GM23338 (cell line): ENCODE measurements at regions not wholly inside any gene's neighbourhood (a gene's known extent, or its start where the extent isn't known, plus 50 kb on each side); places are given as distances from the start of the nearest gene placed in this dataset.

ENCODE experiments used
- ATAC-seq: fragments of 200-7000 bp; cut with Tn5 transposase; 3 replicates; pipeline ENCODE4 v1.9.1; 2020
- DNase-seq: peaks from one replicate; pipeline ENCODE4 v3.0.0-alpha.2; 2015; ENCODE audit warnings: low spot score
- H2AFZ ChIP-seq: fragments of 200-600 bp; sonication (generic); 2 replicates; pipeline ENCODE4 v1.8.0; 2016; ENCODE audit warnings: antibody characterized with exemption, mild to moderate bottlenecking, moderate library complexity
- H3F3A ChIP-seq: fragments of 200-600 bp; sonication (generic); replicated peaks from 2 replicates; pipeline ENCODE4 v1.8.0; 2017; ENCODE audit warnings: antibody characterized with exemption, mixed run types, low read depth
- H3K27ac ChIP-seq: fragments of 200-600 bp; sonication (generic); 2 replicates; pipeline ENCODE4 v1.6.1; 2016; ENCODE audit warnings: low read depth
- H3K27me3 ChIP-seq: fragments of 200-600 bp; sonication (generic); 2 replicates; pipeline ENCODE4 v1.8.0; 2016; ENCODE audit warnings: mild to moderate bottlenecking, mixed run types, moderate library complexity; ENCODE audit not compliant: insufficient read depth
- H3K36me3 ChIP-seq: fragments of 200-600 bp; sonication (generic); 2 replicates; pipeline ENCODE4 v1.8.0; 2016; ENCODE audit warnings: mild to moderate bottlenecking; ENCODE audit not compliant: insufficient read depth
- H3K4me1 ChIP-seq: fragments of 200-600 bp; sonication (generic); 2 replicates; pipeline ENCODE4 v1.8.0; 2016; ENCODE audit warnings: mild to moderate bottlenecking, moderate library complexity; ENCODE audit not compliant: insufficient read depth
- H3K4me2 ChIP-seq: fragments of 200-600 bp; sonication (generic); 2 replicates; pipeline ENCODE4 v1.7.1; 2017; ENCODE audit warnings: mixed run types
- H3K4me3 ChIP-seq: fragments of 200-600 bp; sonication (generic); 2 replicates; pipeline ENCODE4 v1.6.1; 2016; ENCODE audit warnings: mixed run types
- H3K79me2 ChIP-seq: fragments of 200-600 bp; sonication (generic); replicated peaks from 2 replicates; pipeline ENCODE4 v1.8.0; 2017; ENCODE audit warnings: mild to moderate bottlenecking; ENCODE audit not compliant: insufficient read depth
- H3K9me2 ChIP-seq: fragments of 200-600 bp; sonication (generic); 2 replicates; pipeline ENCODE4 v1.8.0; 2017; ENCODE audit not compliant: insufficient read depth
- H4K20me1 ChIP-seq: fragments of 200-600 bp; sonication (generic); replicated peaks from 2 replicates; pipeline ENCODE4 v1.8.0; 2017; ENCODE audit warnings: mild to moderate bottlenecking; ENCODE audit not compliant: insufficient read depth
- H3K27ac Mint-ChIP-seq: 2 replicates; pipeline ENCODE4 v1.8.0; 2020; ENCODE audit warnings: inconsistent platforms, mild to moderate bottlenecking, moderate library complexity, mixed read lengths
- H3K27me3 Mint-ChIP-seq: 3 replicates; pipeline ENCODE4 v1.8.0; 2022; ENCODE audit warnings: low read depth, mild to moderate bottlenecking, moderate library complexity, mixed read lengths, inconsistent platforms; ENCODE audit not compliant: insufficient read depth, poor library complexity
- H3K36me3 Mint-ChIP-seq: 3 replicates; pipeline ENCODE4 v1.8.0; 2021; ENCODE audit warnings: low read depth, mild to moderate bottlenecking, inconsistent platforms, moderate library complexity, mixed read lengths
- H3K4me1 Mint-ChIP-seq: 3 replicates; pipeline ENCODE4 v1.8.0; 2020; ENCODE audit warnings: mild to moderate bottlenecking, inconsistent platforms, mixed read lengths
- H3K4me3 Mint-ChIP-seq: 3 replicates; pipeline ENCODE4 v1.8.0; 2021; ENCODE audit warnings: moderate library complexity, mild to moderate bottlenecking, inconsistent platforms, mixed read lengths
- H3K9me3 Mint-ChIP-seq: 3 replicates; pipeline ENCODE4 v1.8.0; 2020; ENCODE audit warnings: moderate library complexity, mild to moderate bottlenecking, inconsistent platforms, mixed read lengths
- CREB1 ChIP-seq: fragments of 250-450 bp; sonication (Bioruptor Pico); IDR thresholded peaks from 2 replicates; pipeline ENCODE4 v1.5.0; 2020; ENCODE audit warnings: low read depth, mild to moderate bottlenecking, moderate library complexity
- EZH2 ChIP-seq: fragments of 200-600 bp; sonication (generic); IDR thresholded peaks from one replicate; pipeline ENCODE4 v1.8.0; 2017; ENCODE audit warnings: antibody characterized with exemption, mild to moderate bottlenecking, low read depth; ENCODE audit not compliant: unreplicated experiment
- EZH2phosphoT487 ChIP-seq: fragments of 200-600 bp; sonication (generic); IDR thresholded peaks from one replicate; pipeline ENCODE4 v1.8.1; 2018; ENCODE audit warnings: antibody characterized with exemption; ENCODE audit not compliant: unreplicated experiment
- JUNB ChIP-seq: IDR thresholded peaks from one replicate; pipeline ENCODE4 v1.6.1; 2016; ENCODE audit warnings: antibody characterized with exemption; ENCODE audit not compliant: unreplicated experiment
- NANOG ChIP-seq: IDR thresholded peaks from 2 replicates; pipeline ENCODE4 v1.6.1; 2016; ENCODE audit warnings: antibody characterized with exemption, borderline replicate concordance
- POLR2AphosphoS5 ChIP-seq: IDR thresholded peaks from 2 replicates; pipeline ENCODE4 v1.6.1; 2016; ENCODE audit warnings: antibody characterized with exemption, low read depth
- STAT1 ChIP-seq: IDR thresholded peaks from one replicate; pipeline ENCODE4 v1.6.1; 2016; ENCODE audit warnings: antibody characterized with exemption; ENCODE audit not compliant: unreplicated experiment
- ZNF331 ChIP-seq: fragments of 250-450 bp; sonication (Bioruptor Pico); IDR thresholded peaks from 2 replicates; pipeline ENCODE4 v1.5.0; 2020; ENCODE audit warnings: low read depth, mild to moderate bottlenecking, moderate library complexity
- TF ChIP-seq, protein P1 (sequence below): IDR thresholded peaks from 2 replicates; pipeline ENCODE4 v1.6.1; 2016; ENCODE audit warnings: antibody characterized with exemption
- TF ChIP-seq, protein P2 (sequence below): IDR thresholded peaks from one replicate; pipeline ENCODE4 v1.6.1; 2018; ENCODE audit warnings: antibody characterized with exemption; ENCODE audit not compliant: unreplicated experiment

DNA sequence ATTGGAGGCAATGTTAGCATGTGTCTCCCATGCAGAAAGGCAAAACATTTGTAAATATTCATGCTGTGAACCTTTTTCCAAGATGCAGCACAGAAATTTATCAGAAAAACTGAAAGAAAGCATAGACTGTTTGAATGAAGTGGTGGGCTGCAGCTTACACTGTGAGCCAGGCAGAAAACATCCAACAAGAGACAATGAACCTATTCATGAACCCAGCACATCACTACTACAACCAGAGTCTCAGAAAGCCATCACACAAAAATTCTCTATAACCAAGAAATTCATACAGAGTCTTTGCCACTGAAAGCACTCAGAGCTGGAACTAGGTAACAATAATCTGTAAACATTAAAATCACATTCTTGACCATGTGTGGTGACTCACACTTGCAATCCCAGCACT lies 448.9 kb downstream of the UQCRFS1 start:
- peaks cover 4% of the 10 kb centered on the region; the same call in 2 of the 3 replicates for H3K36me3 Mint-ChIP-seq
- H3K27me3 Mint-ChIP-seq = no peaks in the 10 kb centered on the region
- Histone ChIP-seq H4K20me1 (no peaks in the 10 kb centered on the region), H3K4me2 (no peak overlapping the region), H3F3A (no peaks in the 10 kb centered on the region), H2AFZ (no peak overlapping the region), H3K79me2 (no peaks in the 10 kb centered on the region), H3K27ac (no peak overlapping the region), H3K4me3 (no peak overlapping the region), H3K4me1 (no peaks in the 10 kb centered on the region), H3K36me3 (no peaks in the 10 kb centered on the region), H3K9me2 (no peaks in the 10 kb centered on the region), H3K27me3 (no peaks in the 10 kb centered on the region)
- no peak overlapping the region for H3K4me3 Mint-ChIP-seq
- ATAC-seq (no peak), DNase-seq (no peak)
- H3K4me1 Mint-ChIP-seq = no peaks in the 10 kb centered on the region
- H3K27ac Mint-ChIP-seq = no peak overlapping the region
- no peak for TF ChIP-seq POLR2AphosphoS5
- no peak for TF ChIP-seq NANOG
- no peak for TF ChIP-seq JUNB
- peaks cover 53% of the 10 kb centered on the region for H3K9me3 Mint-ChIP-seq

DNA sequence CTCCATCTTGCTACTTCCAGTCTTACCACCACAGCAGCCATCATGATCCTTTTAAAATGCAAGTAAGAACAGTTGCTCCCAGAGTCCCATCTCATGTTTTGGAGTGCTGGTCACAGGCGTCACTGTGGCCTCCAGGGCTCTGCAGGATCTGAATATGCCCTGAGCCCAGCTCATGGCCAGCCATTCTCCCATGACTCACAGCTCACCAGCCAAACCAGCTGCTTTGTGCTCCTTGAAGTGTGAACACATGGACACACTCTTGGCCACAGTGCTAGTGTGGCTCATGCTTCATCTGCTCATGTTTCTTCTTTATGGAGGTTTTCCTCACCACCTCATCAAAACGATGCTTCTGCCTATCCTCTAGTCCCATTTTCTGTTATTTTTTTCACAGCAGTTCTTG lies 466.5 kb downstream of the UQCRFS1 start:
- Mint-ChIP-seq H3K36me3 (peaks cover 5% of the 10 kb centered on the region; the same call in 1 of the 3 replicates), H3K27ac (no peak overlapping the region), H3K9me3 (peaks cover 11% of the 10 kb centered on the region), H3K4me3 (no peak overlapping the region), H3K4me1 (peaks cover 10% of the 10 kb centered on the region; the same call in 2 of the 3 replicates), H3K27me3 (peaks cover 3% of the 10 kb centered on the region)
- no peaks in the 10 kb centered on the region for H3K27me3 ChIP-seq
- no peak overlapping the region for H3K27ac ChIP-seq
- H2AFZ ChIP-seq = no peak overlapping the region
- H4K20me1 ChIP-seq = no peaks in the 10 kb centered on the region
- no peaks in the 10 kb centered on the region for H3K4me1 ChIP-seq
- no peaks in the 10 kb centered on the region for H3K79me2 ChIP-seq
- H3K36me3 ChIP-seq = no peaks in the 10 kb centered on the region; the same call in 1 of the 2 replicates
- H3K4me3 ChIP-seq = no peak overlapping the region
- H3F3A ChIP-seq = no peaks in the 10 kb centered on the region
- peaks cover 8% of the 10 kb centered on the region; the same call in 1 of the 2 replicates for H3K9me2 ChIP-seq
- ATAC-seq (no peak), DNase-seq (no peak)
- H3K4me2 ChIP-seq = no peak overlapping the region
- TF ChIP-seq CREB1 (CRISPR knock-in tag) (no peak), ZNF331 (CRISPR knock-in tag) (no peak), STAT1 (no peak), POLR2AphosphoS5 (no peak), NANOG (no peak), EZH2 (no peak), EZH2phosphoT487 (no peak)
- TF ChIP-seq, protein P1, sequence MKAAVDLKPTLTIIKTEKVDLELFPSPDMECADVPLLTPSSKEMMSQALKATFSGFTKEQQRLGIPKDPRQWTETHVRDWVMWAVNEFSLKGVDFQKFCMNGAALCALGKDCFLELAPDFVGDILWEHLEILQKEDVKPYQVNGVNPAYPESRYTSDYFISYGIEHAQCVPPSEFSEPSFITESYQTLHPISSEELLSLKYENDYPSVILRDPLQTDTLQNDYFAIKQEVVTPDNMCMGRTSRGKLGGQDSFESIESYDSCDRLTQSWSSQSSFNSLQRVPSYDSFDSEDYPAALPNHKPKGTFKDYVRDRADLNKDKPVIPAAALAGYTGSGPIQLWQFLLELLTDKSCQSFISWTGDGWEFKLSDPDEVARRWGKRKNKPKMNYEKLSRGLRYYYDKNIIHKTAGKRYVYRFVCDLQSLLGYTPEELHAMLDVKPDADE = no peak
- TF ChIP-seq, protein P2, sequence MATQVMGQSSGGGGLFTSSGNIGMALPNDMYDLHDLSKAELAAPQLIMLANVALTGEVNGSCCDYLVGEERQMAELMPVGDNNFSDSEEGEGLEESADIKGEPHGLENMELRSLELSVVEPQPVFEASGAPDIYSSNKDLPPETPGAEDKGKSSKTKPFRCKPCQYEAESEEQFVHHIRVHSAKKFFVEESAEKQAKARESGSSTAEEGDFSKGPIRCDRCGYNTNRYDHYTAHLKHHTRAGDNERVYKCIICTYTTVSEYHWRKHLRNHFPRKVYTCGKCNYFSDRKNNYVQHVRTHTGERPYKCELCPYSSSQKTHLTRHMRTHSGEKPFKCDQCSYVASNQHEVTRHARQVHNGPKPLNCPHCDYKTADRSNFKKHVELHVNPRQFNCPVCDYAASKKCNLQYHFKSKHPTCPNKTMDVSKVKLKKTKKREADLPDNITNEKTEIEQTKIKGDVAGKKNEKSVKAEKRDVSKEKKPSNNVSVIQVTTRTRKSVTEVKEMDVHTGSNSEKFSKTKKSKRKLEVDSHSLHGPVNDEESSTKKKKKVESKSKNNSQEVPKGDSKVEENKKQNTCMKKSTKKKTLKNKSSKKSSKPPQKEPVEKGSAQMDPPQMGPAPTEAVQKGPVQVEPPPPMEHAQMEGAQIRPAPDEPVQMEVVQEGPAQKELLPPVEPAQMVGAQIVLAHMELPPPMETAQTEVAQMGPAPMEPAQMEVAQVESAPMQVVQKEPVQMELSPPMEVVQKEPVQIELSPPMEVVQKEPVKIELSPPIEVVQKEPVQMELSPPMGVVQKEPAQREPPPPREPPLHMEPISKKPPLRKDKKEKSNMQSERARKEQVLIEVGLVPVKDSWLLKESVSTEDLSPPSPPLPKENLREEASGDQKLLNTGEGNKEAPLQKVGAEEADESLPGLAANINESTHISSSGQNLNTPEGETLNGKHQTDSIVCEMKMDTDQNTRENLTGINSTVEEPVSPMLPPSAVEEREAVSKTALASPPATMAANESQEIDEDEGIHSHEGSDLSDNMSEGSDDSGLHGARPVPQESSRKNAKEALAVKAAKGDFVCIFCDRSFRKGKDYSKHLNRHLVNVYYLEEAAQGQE = no peak
